Suprapubic skin (tissue), 4 donors: ENCODE measurements at regions not wholly inside any gene's neighbourhood (a gene's known extent, or its start where the extent isn't known, plus 50 kb on each side); places are given as distances from the start of the nearest gene placed in this dataset.
"Not testable (repeated sequence)": the region's sequence is repeated elsewhere in the genome, so short reads cannot be mapped to it uniquely, and the experiment has no call there.

Experiments used
- DNase-seq, 2 donors: peaks; one replicate each; pipeline ENCODE4 v3.0.0-alpha.2; 2019; ENCODE audit warnings: low spot score in 2 of 2
- H3K27ac ChIP-seq: fragments of 200-600 bp; sonication (generic); one replicate; pipeline ENCODE4 v1.5.1; 2019
- H3K27me3 ChIP-seq: fragments of 200-600 bp; sonication (generic); one replicate; pipeline ENCODE4 v1.5.1; 2019
- H3K36me3 ChIP-seq: fragments of 200-600 bp; sonication (generic); one replicate; pipeline ENCODE4 v1.5.1; 2019
- H3K4me1 ChIP-seq: fragments of 200-600 bp; sonication (generic); one replicate; pipeline ENCODE4 v1.5.1; 2019
- H3K4me3 ChIP-seq: fragments of 200-600 bp; sonication (generic); one replicate; pipeline ENCODE4 v1.5.1; 2019; ENCODE audit warnings: mild to moderate bottlenecking
- H3K9me3 ChIP-seq: fragments of 200-600 bp; sonication (generic); one replicate; pipeline ENCODE4 v1.5.1; 2019
- CTCF ChIP-seq, 2 donors: fragments of 200-600 bp in 1 of 2; fragments of 450-650 bp in 1 of 2; sonication (generic) in 1 of 2; IDR thresholded peaks; one replicate each; pipeline ENCODE4 v1.5.1; 2016 to 2019; ENCODE audit warnings: antibody characterized with exemption in 2 of 2, mild to moderate bottlenecking in 1 of 2, moderate library complexity in 1 of 2
- EP300 ChIP-seq: sonication (generic); formaldehyde crosslinking; IDR thresholded peaks from one replicate; pipeline ENCODE4 v1.6.1; 2017; ENCODE audit warnings: antibody characterized with exemption
- POLR2A ChIP-seq, 2 donors: fragments of 450-650 bp; IDR thresholded peaks; one replicate each; pipeline ENCODE4 v1.6.1; 2017; ENCODE audit warnings: antibody characterized with exemption in 2 of 2, mild to moderate bottlenecking in 2 of 2, moderate library complexity in 2 of 2
- POLR2AphosphoS5 ChIP-seq, 3 donors: sonication (generic); formaldehyde crosslinking; IDR thresholded peaks; one replicate each; pipeline ENCODE4 v1.6.1; 2017; ENCODE audit warnings: antibody characterized with exemption in 3 of 3
- WGBS: methylation state at CpG from one replicate; pipeline ENCODE4 v1.1.5; 2018; 5-methylcytosine and 5-hydroxymethylcytosine counted together

GRCh38 chr9:95572381-95573151, 55.8 kb upstream of the PTCH1 start:
- 78% methylated on average over 25 of the region's 25 CpGs for WGBS
- H3K4me3 ChIP-seq, result no peak overlapping the region
- H3K27me3 ChIP-seq, result peaks cover 20% of the 10 kb centered on the region
- TF ChIP-seq POLR2AphosphoS5 (IDR thresholded peaks at IDR 0.05) (no peak), EP300 (no peak), CTCF (IDR thresholded peaks at IDR 0.05) (no peak), POLR2A (IDR thresholded peaks at IDR 0.05) (no peak)
- H3K27ac ChIP-seq, result no peak overlapping the region
- peaks cover 7% of the 10 kb centered on the region for H3K4me1 ChIP-seq
- H3K9me3 ChIP-seq, result no peaks in the 10 kb centered on the region
- no peak for DNase-seq
- no peaks in the 10 kb centered on the region for H3K36me3 ChIP-seq

- peaks cover 22% of the 10 kb centered on the region for H3K27me3 ChIP-seq
- no peaks in the 10 kb centered on the region for H3K9me3 ChIP-seq
- 55% methylated on average over 11 of the region's 11 CpGs for WGBS
- peaks cover 7% of the 10 kb centered on the region for H3K4me1 ChIP-seq
- no peak overlapping the region for H3K4me3 ChIP-seq
- no peak for TF ChIP-seq POLR2A (IDR thresholded peaks at IDR 0.05)
- no peak for TF ChIP-seq POLR2AphosphoS5 (IDR thresholded peaks at IDR 0.05)
- no peak for TF ChIP-seq CTCF (IDR thresholded peaks at IDR 0.05)
- no peak for TF ChIP-seq EP300
- no peaks in the 10 kb centered on the region for H3K36me3 ChIP-seq
- DNase-seq, result no peak
- H3K27ac ChIP-seq, result no peak overlapping the region
Observed at GRCh38 chr9:95570646-95571045, 53.9 kb upstream of the PTCH1 start.

- DNase-seq, result no peak
- Histone ChIP-seq H3K9me3 (no peaks in the 10 kb centered on the region), H3K4me3 (peak overlapping the region; percentile 21), H3K27me3 (peaks cover 22% of the 10 kb centered on the region), H3K27ac (no peak overlapping the region), H3K4me1 (peaks cover 7% of the 10 kb centered on the region), H3K36me3 (no peaks in the 10 kb centered on the region)
- 33% methylated on average over 22 of the region's 22 CpGs for WGBS
- TF ChIP-seq CTCF (IDR thresholded peaks at IDR 0.05) (no peak), POLR2AphosphoS5 (IDR thresholded peaks at IDR 0.05) (no peak), POLR2A (IDR thresholded peaks at IDR 0.05) (no peak), EP300 (no peak)
Observed at GRCh38 chr9:95570150-95570549, 53.4 kb upstream of the PTCH1 start.

GRCh38 chr9:95568735-95569134, 52.0 kb upstream of the PTCH1 start:
- not testable (repeated sequence) for H3K9me3 ChIP-seq, H3K36me3 ChIP-seq, DNase-seq, H3K27ac ChIP-seq, H3K4me1 ChIP-seq, H3K4me3 ChIP-seq
- H3K27me3 ChIP-seq, result peaks cover 24% of the 10 kb centered on the region
- WGBS, result 92% methylated on average over 10 of the region's 10 CpGs
